NCI-H1092 (cell line): ENCODE measurements at regions not wholly inside any gene's neighbourhood (a gene's known extent, or its start where the extent isn't known, plus 50 kb on each side); places are given as distances from the start of the nearest gene placed in this dataset.

ENCODE experiments used
- DNase-seq: peaks from one replicate; lab custom pipeline; 2025; lab: John Stamatoyannopoulos, UW

DNA sequence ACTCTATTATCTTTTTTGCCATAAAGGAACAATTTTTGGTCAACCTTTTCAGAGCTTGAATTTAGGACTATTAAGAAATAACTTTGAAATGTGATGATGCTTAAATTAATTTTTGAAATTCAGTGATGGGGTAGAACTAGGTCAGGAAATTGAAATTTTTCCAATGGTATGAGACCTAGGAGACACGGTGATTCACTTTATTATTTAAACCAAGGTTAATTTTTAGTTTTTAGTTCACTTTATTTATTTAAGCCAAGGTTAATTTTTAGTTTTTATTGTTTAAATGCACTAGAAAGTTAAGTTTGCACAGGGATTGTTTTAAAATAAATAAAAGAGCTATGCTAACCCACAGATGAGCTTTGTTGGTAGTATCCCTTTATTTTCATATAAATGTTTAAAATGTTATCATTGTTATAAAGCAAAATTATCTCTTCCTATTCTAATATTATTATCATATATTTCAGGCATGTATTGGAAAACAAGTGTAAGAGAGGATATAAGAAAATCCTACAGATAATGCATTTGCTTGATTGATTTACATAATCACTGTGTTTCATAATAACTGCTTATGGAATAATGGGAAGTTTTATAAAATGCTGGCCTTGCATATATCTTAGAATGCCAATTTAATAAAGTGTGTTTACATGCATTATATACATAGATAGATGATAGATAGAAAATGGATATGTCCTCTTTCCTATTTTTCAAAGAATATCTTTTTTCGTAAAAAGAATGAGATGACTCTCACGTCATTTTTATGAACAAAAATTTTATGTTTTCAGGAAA lies 163.6 kb downstream of the HGF start:
- DNase-seq: no peak

GRCh38 chr7:81605493-81605892 lies 164.4 kb downstream of the HGF start:
- DNase-seq: no peak

GRCh38 chr7:81604808-81605174 lies 165.1 kb downstream of the HGF start:
- no peak for DNase-seq

- peak; percentile 5 for DNase-seq
Observed at GRCh38 chr7:81604075-81604807, 165.6 kb downstream of the HGF start.

- no peak for DNase-seq
Observed at GRCh38 chr7:81600608-81601007, 169.2 kb downstream of the HGF start.

DNA sequence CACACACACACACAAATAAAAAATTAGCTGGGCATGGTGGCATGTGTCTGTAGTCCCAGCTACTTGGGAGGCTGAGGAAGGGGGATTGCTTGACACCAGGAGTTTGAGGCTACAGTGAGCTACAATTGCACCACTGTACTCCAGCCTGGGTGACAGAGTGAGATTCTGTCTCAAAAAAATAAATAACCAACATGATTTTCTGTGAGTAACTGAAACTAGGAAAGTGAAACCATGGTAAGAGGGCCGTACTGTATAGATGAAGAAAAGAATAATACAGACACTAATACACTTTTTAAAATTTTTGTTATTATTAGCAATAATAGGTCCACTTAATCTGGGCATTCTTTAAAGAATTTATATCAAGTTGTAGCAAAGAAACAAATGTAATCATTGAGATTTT lies 170.9 kb downstream of the HGF start:
- DNase-seq: no peak

DNA sequence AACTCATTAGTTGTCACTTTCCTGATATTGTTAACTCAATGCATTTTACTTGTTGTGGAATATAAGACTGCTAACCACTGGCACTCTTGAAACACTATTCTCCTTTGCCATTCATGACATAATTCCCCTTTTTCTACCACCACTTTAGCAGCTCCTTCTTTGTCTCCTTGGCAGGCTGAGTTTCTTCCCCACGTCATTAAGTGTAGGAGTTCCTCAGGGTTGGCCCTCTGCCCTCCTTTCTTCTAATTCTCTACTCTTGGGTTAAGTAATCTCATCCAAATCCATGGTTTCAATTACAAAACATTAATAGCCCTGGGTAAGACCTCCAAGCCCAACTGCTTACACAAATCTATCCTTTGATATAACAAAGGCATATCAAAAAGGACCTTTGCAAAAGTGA lies 175.1 kb downstream of the HGF start:
- no peak for DNase-seq

DNA sequence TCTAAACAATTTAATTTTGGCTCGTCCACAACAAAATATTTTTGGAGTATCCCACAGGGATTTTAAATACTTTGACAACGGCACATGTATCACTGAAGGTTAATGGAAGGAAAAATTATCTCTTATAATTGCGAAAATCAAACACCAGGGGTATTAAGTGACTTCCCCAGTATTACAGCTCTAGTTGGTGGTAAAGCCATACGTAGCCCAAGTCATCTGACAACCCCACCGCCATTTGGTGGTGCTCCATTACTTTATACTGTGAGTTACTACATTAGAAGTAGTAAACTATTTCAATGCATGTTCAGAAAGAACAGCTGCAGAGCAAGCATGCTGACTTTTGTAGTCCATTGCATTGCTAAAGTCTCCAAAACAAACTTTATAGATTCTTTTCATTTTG lies 179.7 kb downstream of the HGF start:
- DNase-seq: no peak

DNA sequence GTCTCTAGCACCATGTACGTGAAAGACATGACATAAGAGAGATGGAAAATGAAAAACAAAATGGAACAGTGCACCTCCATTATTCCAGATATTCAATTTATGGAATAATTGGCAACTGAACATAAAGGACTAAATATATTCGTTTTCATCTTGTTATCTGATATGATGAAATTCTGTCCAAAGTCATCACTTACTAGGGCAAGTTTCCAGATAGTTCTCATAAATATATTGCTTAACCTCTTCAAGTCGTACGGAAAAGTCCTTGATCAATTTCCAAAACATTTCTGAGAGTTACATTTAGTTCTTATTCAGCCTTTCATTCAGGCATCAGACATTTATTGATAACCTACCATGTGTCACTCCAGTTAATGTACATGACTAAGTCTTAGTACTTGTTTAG lies 185.2 kb downstream of the HGF start:
- DNase-seq: no peak

GRCh38 chr7:81583882-81584533 lies 185.8 kb downstream of the HGF start:
- DNase-seq: no peak

DNA sequence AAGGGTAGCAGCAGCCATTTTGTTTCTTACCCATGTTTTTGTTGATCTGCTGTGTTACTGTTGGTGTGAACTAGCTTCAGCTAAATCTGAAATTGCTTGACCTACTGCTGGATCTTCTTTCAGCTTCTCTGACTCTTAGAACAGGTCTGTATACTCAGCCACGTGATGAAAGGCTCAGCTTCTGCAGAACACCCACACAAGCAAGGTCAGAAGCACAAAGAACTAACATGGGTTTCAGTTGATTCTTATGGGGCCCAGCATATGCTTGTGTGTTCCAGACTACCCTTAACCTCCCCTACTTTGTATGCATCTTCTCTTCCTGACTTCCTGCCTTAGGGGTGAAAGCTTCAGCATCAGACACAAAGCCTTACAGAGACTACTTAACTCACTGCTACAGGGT lies 186.8 kb downstream of the HGF start:
- no peak for DNase-seq

GRCh38 chr7:81577642-81578340 lies 192.1 kb downstream of the HGF start:
- DNase-seq: no peak

DNA sequence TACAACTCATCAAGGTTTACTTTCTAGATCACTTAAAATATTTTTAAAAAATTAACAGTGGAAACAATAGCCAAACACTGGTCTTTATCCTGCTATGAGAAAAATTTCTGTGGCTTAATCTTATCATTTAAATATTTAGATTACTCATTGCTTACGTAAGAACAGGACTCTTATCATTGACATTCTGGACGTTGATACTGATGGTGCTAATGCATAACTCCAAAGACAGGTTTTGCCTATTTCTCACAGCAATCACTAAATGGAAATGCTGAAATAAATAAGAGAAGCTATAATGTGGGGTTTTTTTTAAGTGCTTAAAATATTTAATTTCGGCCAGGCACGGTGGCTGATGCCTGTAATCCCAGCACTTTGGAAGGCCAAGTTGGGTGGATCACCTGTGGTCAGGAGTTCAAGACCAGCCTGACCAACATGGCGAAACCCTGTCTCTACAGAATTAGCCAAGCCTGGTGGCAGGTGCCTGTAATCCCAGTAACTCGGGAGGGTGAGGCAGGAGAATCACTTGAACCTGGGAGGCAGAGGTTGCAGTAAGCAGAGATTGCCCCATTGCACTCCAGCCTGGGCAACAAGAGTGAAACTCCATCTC lies 195.0 kb downstream of the HGF start:
- DNase-seq: no peak

- no peak for DNase-seq
Observed at GRCh38 chr7:81573932-81574331, 195.9 kb downstream of the HGF start.

DNA sequence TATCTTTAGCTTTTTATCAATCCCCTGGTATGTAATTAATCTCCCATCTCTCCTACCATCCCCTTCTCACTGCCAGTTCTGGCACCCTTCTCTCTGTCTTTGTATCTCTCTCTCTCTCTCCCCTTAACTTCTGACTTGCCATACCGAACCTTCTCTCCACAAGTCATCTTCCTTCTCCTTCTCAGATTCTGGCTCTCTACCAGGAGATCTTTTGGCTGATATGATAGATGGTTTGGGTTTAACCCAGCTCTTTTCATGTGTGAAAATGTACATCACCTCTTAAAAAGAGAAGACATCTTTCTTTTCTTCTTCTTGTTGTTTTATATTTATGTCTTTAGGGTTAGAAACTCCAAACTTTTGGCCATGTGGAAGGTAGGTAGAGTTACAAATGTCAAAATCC lies 196.7 kb downstream of the HGF start:
- DNase-seq: no peak

- no peak for DNase-seq
Observed at GRCh38 chr7:81562581-81562980, 207.3 kb downstream of the HGF start.

GRCh38 chr7:81560708-81561107 lies 209.1 kb downstream of the HGF start:
- no peak for DNase-seq

- DNase-seq: no peak
Observed at GRCh38 chr7:81549484-81550016, 220.3 kb downstream of the HGF start.

GRCh38 chr7:81534996-81535395 lies 234.9 kb downstream of the HGF start:
- no peak for DNase-seq

GRCh38 chr7:81534446-81534845 lies 235.4 kb downstream of the HGF start:
- DNase-seq: no peak

- no peak for DNase-seq
Observed at GRCh38 chr7:81533931-81534330, 235.9 kb downstream of the HGF start.

- no peak for DNase-seq
Observed at GRCh38 chr7:81533426-81533825, 236.4 kb downstream of the HGF start.
